Psoas muscle (tissue), 7 donors: ENCODE measurements at regions not wholly inside any gene's neighbourhood (a gene's known extent, or its start where the extent isn't known, plus 50 kb on each side); places are given as distances from the start of the nearest gene placed in this dataset.

ENCODE experiments used
- ATAC-seq, 4 donors: fragments of 200-7000 bp; cut with Tn5 transposase; one replicate each; pipeline ENCODE4 v1.9.1; 2020; ENCODE audit warnings: moderate library complexity in 3 of 4, mild to moderate bottlenecking in 2 of 4
- DNase-seq, 2 donors: peaks; one replicate each; pipeline ENCODE4 v3.0.0-alpha.2; 2020
- H3K27ac ChIP-seq: fragments of 200-600 bp; one replicate; pipeline ENCODE4 v1.8.0; 2022
- H3K27me3 ChIP-seq, 3 donors: fragments of 200-600 bp in 1 of 3; one replicate each; pipeline versions ENCODE4 v1.6.1 to v1.8.0; 2013 to 2022; ENCODE audit warnings: low read length in 2 of 3, mild to moderate bottlenecking in 2 of 3, moderate library complexity in 1 of 3; ENCODE audit not compliant: insufficient read depth in 3 of 3
- H3K36me3 ChIP-seq, 2 donors: fragments of 200-600 bp in 1 of 2; one replicate each; pipeline versions ENCODE4 v1.6.1 to v1.8.0; 2013 to 2022; ENCODE audit warnings: low read depth in 1 of 2, mild to moderate bottlenecking in 1 of 2, moderate library complexity in 1 of 2; ENCODE audit not compliant: insufficient read depth in 1 of 2
- H3K4me1 ChIP-seq: fragments of 200-600 bp; one replicate; pipeline ENCODE4 v1.8.0; 2022
- H3K4me3 ChIP-seq: fragments of 200-600 bp; one replicate; pipeline ENCODE4 v1.8.0; 2022; ENCODE audit warnings: mild to moderate bottlenecking
- H3K9me3 ChIP-seq: fragments of 200-600 bp; one replicate; pipeline ENCODE4 v1.8.0; 2022
- CTCF ChIP-seq: fragments of 200-600 bp; IDR thresholded peaks from one replicate; pipeline ENCODE4 v1.8.0; 2022; ENCODE audit warnings: antibody characterized with exemption
- WGBS, 3 donors: extraction: QIAGEN DNeasy Blood & Tissue Kit; methylation state at CpG; one replicate each; pipeline versions ENCODE4 v1.1.6 to v1.1.7; 2013; 5-methylcytosine and 5-hydroxymethylcytosine counted together
- intact Hi-C, 2 donors: fragments of 100-400 bp; cut with DNase I; formaldehyde crosslinking; loops; one replicate each; pipeline versions ENCODE4 v1.11.0 to v1.14.2; 2022
- donor health status: healthy with polysubstance abuse.
- donor health status: DM: no; HTN: no; CAD: no; lungs with moderate emphysema.
- donor health status: Bipolar disorder and iron deficiency.
- donor health status: healthy.
- donor health status: DM: yes; HTN: yes; CAD: no.
- donor health status: DM: no; HTN: no; CAD: no.
- donor health status: DM: yes; HTN: yes; CAD: no.

- no peaks in the 10 kb centered on the region for H3K27me3 ChIP-seq
- intact Hi-C loops: no loop called here
- TF ChIP-seq CTCF: no peak
- ATAC-seq (no peak), DNase-seq (no peak)
- H3K4me3 ChIP-seq: no peak overlapping the region
- H3K36me3 ChIP-seq: no peaks in the 10 kb centered on the region
- no peak overlapping the region for H3K27ac ChIP-seq
- no peaks in the 10 kb centered on the region for H3K9me3 ChIP-seq
- WGBS, 3 donors: 74 to 82% (median 82%) methylated on average over 2 of the region's 2 CpGs
- H3K4me1 ChIP-seq: no peaks in the 10 kb centered on the region
Measured at GRCh38 chr3:62995530-62995929, 120.3 kb upstream of the CADPS start.

GRCh38 chr3:62997369-62997768 lies 122.2 kb upstream of the CADPS start:
- TF ChIP-seq CTCF: no peak
- Histone ChIP-seq H3K27me3 (no peaks in the 10 kb centered on the region), H3K4me3 (no peak overlapping the region), H3K27ac (no peak overlapping the region), H3K9me3 (no peaks in the 10 kb centered on the region), H3K4me1 (no peaks in the 10 kb centered on the region), H3K36me3 (no peaks in the 10 kb centered on the region)
- intact Hi-C loops: no loop called here
- no peak for DNase-seq
- ATAC-seq: no peak
- WGBS, 3 donors: 83 to 93% (median 85%) methylated on average over 2 of the region's 2 CpGs

DNA sequence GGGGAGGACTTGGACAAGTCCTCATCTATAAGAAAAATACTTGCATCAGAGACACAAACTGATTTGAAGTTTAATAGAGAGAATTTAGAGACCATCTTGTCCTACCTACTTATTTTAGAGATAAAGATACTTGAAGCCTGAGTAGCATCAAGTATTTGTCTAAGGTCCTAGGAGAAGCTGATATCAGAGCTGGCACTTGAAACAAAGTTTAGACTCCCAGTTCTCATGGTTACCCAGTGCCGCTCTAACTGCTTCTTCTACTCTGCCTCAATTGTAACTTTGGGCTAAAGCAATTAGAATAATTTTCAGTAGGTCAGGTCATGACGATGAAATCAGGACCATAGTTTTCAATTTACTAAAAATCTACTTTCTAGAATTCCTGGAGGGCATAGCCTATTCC lies 123.9 kb upstream of the CADPS start:
- no peak overlapping the region for H3K27ac ChIP-seq
- H3K27me3 ChIP-seq: no peaks in the 10 kb centered on the region
- no peaks in the 10 kb centered on the region for H3K4me1 ChIP-seq
- intact Hi-C loops: no loop called here
- no peak for ATAC-seq
- DNase-seq: no peak
- 33 to 36% (median 33%) methylated on average over 2 of the region's 2 CpGs for WGBS, 3 donors
- no peaks in the 10 kb centered on the region for H3K9me3 ChIP-seq
- no peak overlapping the region for H3K4me3 ChIP-seq
- TF ChIP-seq CTCF: no peak
- H3K36me3 ChIP-seq: no peaks in the 10 kb centered on the region

- H3K27ac ChIP-seq: no peak overlapping the region
- no peaks in the 10 kb centered on the region for H3K36me3 ChIP-seq
- no peaks in the 10 kb centered on the region for H3K4me1 ChIP-seq
- DNase-seq: no peak
- no peak for ATAC-seq
- intact Hi-C loops: no loop called here
- no peak overlapping the region for H3K4me3 ChIP-seq
- TF ChIP-seq CTCF: no peak
- H3K27me3 ChIP-seq: no peaks in the 10 kb centered on the region
- H3K9me3 ChIP-seq: no peaks in the 10 kb centered on the region
- 64 to 86% (median 69%) methylated on average over 1 of the region's 1 CpG for WGBS, 3 donors
Measured at GRCh38 chr3:62999791-63000190, 124.6 kb upstream of the CADPS start.

DNA sequence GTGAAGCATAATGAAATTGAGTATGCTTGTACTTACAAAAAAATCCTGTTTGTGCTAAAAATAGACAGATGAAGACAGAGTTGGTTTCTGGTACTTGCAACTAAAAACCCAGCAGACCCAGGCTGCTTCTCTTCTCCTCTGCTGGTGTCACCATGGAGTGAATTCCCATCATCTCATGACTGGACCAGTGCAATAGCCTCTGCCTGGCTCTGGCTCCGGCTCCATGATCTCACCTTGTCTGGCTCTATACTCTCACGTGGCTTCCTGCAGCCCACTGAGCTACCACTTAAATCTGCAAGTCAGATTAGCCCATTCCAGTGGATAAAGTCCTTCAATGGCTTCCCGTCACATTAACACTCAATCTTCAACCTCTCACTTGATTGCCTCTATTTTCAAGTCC lies 129.2 kb upstream of the CADPS start:
- Histone ChIP-seq H3K4me3 (no peak overlapping the region), H3K27me3 (no peaks in the 10 kb centered on the region), H3K9me3 (no peaks in the 10 kb centered on the region), H3K36me3 (no peaks in the 10 kb centered on the region), H3K27ac (no peak overlapping the region), H3K4me1 (no peaks in the 10 kb centered on the region)
- 56 to 76% (median 72%) methylated on average over 3 of the region's 3 CpGs for WGBS, 3 donors
- intact Hi-C loops: no loop called here
- DNase-seq: no peak
- ATAC-seq: no peak
- TF ChIP-seq CTCF: no peak
